Lung (tissue), 11 donors: ENCODE measurements at regions not wholly inside any gene's neighbourhood (a gene's known extent, or its start where the extent isn't known, plus 50 kb on each side); places are given as distances from the start of the nearest gene placed in this dataset.

Source experiments
- ATAC-seq: fragments of 200-7000 bp; cut with Tn5 transposase; one replicate; pipeline ENCODE4 v1.9.1; 2020; ENCODE audit warnings: moderate number of reproducible peaks; ENCODE audit not compliant: insufficient read depth, low FRiP score
- DNase-seq, 3 donors: peaks; one replicate each; pipeline ENCODE4 v3.0.0-alpha.2; 2013 to 2017
- H3K27ac ChIP-seq, 2 donors: one replicate each; pipeline ENCODE4 v1.5.1; 2013; ENCODE audit warnings: mild to moderate bottlenecking in 2 of 2, moderate library complexity in 2 of 2, control low read depth in 1 of 2, inconsistent platforms in 1 of 2, low read depth in 1 of 2, low read length in 1 of 2
- H3K27me3 ChIP-seq, 3 donors: one replicate each; pipeline ENCODE4 v1.5.1; 2013; ENCODE audit warnings: low read length in 2 of 3; ENCODE audit not compliant: control insufficient read depth in 3 of 3, insufficient read depth in 3 of 3
- H3K36me3 ChIP-seq, 4 donors: one replicate each; pipeline ENCODE4 v1.5.1; 2013; ENCODE audit warnings: low read length in 4 of 4, mild to moderate bottlenecking in 1 of 4, moderate library complexity in 1 of 4; ENCODE audit not compliant: control insufficient read depth in 4 of 4, insufficient read depth in 4 of 4
- H3K4me1 ChIP-seq, 5 donors: one replicate each; pipeline ENCODE4 v1.5.1; 2013; ENCODE audit warnings: low read length in 5 of 5, mild to moderate bottlenecking in 2 of 5, moderate library complexity in 1 of 5; ENCODE audit not compliant: control insufficient read depth in 5 of 5, insufficient read depth in 5 of 5
- H3K4me3 ChIP-seq: one replicate; pipeline ENCODE4 v1.5.1; 2013; ENCODE audit warnings: mild to moderate bottlenecking, control low read depth, moderate library complexity
- H3K9ac ChIP-seq, 2 donors: one replicate each; pipeline ENCODE4 v1.5.1; 2013; ENCODE audit warnings: low read length in 2 of 2, control low read depth in 1 of 2; ENCODE audit not compliant: insufficient read depth in 1 of 2
- H3K9me3 ChIP-seq, 4 donors: one replicate each; pipeline ENCODE4 v1.5.1; 2013; ENCODE audit warnings: low read length in 3 of 4, mild to moderate bottlenecking in 1 of 4, moderate library complexity in 1 of 4; ENCODE audit not compliant: control insufficient read depth in 4 of 4, insufficient read depth in 3 of 4
- WGBS, 2 donors: extraction: QIAGEN DNeasy Blood & Tissue Kit; methylation state at CpG; one replicate each; pipeline ENCODE4 v1.1.7; 2013; 5-methylcytosine and 5-hydroxymethylcytosine counted together
- TF ChIP-seq, protein P1 (sequence below): IDR thresholded peaks from 2 replicates; pipeline ENCODE4 v1.5.1; 2012; ENCODE audit warnings: mild to moderate bottlenecking; ENCODE audit errors: control extremely low read depth, extremely low read depth
- donor health status: control.
- donor health status: control.
- donor health status: Bipolar disorder and iron deficiency.
- donor health status: healthy.
- donor health status: DM: yes; HTN: yes; CAD: no.

DNA sequence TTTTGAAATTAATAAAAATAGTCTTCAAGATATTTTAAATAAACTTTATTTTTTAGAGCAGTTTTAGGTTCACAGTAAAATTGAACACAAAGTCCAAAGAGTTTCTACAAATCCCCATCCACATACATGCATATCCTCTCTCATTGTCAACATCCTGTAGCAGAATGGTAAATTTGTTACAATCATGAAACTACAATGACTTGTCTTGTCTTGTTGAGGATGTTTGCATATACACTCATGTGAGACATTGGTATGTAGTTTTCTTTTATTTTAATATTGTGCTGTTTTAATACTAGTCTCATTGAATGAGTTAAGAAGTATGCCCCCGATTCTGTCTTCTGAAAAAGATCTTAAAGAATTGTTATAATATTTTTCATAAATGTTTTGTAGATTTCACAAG, 447.0 kb upstream of the EDIL3 start:
- Histone ChIP-seq H3K4me1 (no peaks in the 10 kb centered on the region), H3K27me3 (no peaks in the 10 kb centered on the region), H3K27ac (no peak overlapping the region), H3K9ac (no peak overlapping the region), H3K36me3 (no peaks in the 10 kb centered on the region), H3K4me3 (no peak overlapping the region), H3K9me3 (peaks cover 0 to 6% (median 0%) of the 10 kb centered on the region in 4 donors)
- ATAC-seq (no peak), DNase-seq (no peak)
- 92 to 95% methylated on average over 1 of the region's 1 CpG for WGBS, 2 donors
- TF ChIP-seq, protein P1, sequence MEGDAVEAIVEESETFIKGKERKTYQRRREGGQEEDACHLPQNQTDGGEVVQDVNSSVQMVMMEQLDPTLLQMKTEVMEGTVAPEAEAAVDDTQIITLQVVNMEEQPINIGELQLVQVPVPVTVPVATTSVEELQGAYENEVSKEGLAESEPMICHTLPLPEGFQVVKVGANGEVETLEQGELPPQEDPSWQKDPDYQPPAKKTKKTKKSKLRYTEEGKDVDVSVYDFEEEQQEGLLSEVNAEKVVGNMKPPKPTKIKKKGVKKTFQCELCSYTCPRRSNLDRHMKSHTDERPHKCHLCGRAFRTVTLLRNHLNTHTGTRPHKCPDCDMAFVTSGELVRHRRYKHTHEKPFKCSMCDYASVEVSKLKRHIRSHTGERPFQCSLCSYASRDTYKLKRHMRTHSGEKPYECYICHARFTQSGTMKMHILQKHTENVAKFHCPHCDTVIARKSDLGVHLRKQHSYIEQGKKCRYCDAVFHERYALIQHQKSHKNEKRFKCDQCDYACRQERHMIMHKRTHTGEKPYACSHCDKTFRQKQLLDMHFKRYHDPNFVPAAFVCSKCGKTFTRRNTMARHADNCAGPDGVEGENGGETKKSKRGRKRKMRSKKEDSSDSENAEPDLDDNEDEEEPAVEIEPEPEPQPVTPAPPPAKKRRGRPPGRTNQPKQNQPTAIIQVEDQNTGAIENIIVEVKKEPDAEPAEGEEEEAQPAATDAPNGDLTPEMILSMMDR = no peak

DNA sequence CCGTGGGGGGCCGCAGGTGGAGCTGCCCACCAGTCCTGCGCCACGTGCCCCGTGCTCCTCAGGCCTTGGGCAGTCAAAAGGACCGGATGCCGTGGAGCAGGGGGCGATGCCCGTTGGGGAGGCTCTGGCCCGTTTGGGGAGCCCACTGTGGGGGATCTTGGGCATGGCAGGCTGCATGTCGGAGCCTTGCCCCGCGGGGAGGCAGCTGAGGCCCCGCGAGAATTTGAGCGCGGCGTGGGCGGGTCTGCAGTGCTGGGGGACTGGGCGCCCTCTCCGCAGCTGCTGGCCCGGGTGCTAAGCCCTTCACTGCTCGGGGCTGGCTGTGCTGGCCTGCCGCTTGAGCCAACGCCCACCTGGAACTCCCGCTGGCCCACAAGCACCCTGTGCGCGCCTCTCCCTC, 445.6 kb upstream of the EDIL3 start:
- Histone ChIP-seq H3K4me3 (no peak overlapping the region), H3K36me3 (no peaks in the 10 kb centered on the region), H3K4me1 (no peaks in the 10 kb centered on the region), H3K27me3 (no peaks in the 10 kb centered on the region), H3K9ac (no peak overlapping the region), H3K27ac (no peak overlapping the region), H3K9me3 (peaks cover 0 to 6% (median 0%) of the 10 kb centered on the region in 4 donors)
- 89 to 93% methylated on average over 28 of the region's 28 CpGs for WGBS, 2 donors
- TF ChIP-seq, protein P1 = no peak
- no peak for ATAC-seq
- no peak for DNase-seq

DNA sequence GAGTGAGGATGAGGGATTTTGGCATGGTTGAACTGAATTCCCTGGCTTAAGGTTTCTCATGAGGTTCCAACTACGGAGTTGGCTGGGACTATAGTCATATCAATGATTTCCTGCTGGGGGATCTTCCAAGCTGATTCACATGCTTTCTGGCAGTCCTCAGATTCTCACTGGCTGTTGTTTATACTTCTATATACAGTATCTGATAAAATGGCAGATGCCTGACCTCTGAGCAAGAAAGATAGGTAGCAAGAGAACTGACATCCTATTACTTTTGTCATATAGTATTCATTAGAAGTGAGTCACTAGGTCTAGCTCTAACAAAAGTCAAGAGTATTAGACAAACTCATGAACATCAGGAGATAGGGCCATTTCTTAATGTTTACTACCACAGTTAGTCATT, 440.9 kb upstream of the EDIL3 start:
- no peaks in the 10 kb centered on the region for H3K36me3 ChIP-seq
- ATAC-seq (no peak), DNase-seq (no peak)
- H3K4me1 ChIP-seq = no peaks in the 10 kb centered on the region
- 49 to 56% methylated on average over 1 of the region's 1 CpG for WGBS, 2 donors
- H3K27me3 ChIP-seq = no peaks in the 10 kb centered on the region
- H3K9ac ChIP-seq = no peak overlapping the region
- no peak overlapping the region for H3K27ac ChIP-seq
- TF ChIP-seq, protein P1 = no peak
- no peak overlapping the region for H3K4me3 ChIP-seq
- H3K9me3 ChIP-seq = peaks cover 0 to 6% (median 0%) of the 10 kb centered on the region in 4 donors

DNA sequence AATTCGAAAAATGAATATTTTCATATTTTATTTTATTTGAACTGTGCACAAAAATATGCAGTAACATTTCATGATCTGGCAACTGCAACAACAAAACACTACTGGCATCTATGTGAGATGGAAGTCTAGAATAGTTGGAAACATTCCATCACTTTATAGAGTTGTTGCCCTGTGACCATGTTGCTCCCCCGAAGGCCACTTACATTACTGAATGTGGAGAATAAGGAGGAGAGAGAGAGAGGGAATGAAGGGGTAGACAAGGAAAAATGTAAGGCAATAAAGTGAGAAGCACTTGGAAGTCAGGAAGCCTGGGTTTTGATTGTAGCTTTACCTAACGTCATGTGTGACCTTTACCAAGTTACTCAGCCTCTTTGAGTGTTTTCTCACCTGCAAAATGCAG, 437.2 kb upstream of the EDIL3 start:
- Histone ChIP-seq H3K9ac (no peak overlapping the region), H3K9me3 (no peaks in the 10 kb centered on the region), H3K27me3 (no peaks in the 10 kb centered on the region), H3K4me3 (no peak overlapping the region), H3K4me1 (no peaks in the 10 kb centered on the region), H3K36me3 (no peaks in the 10 kb centered on the region), H3K27ac (no peak overlapping the region)
- DNase-seq (no peak), ATAC-seq (no peak)
- TF ChIP-seq, protein P1 = no peak
- WGBS, 2 donors = 78% methylated on average over 3 of the region's 3 CpGs
